Thyroid gland (tissue), 4 donors: ENCODE measurements at regions not wholly inside any gene's neighbourhood (a gene's known extent, or its start where the extent isn't known, plus 50 kb on each side); places are given as distances from the start of the nearest gene placed in this dataset.

Experiments used
- CTCF ChIP-seq, 6 experiments: fragments of 200-600 bp in 3 of 6; fragments of 450-650 bp in 3 of 6; sonication (generic) in 3 of 6; IDR thresholded peaks; one replicate each; pipeline ENCODE4 v1.5.1; 2016 to 2019; ENCODE audit warnings: antibody characterized with exemption in 6 of 6, mild to moderate bottlenecking in 2 of 6, inconsistent platforms in 1 of 6, moderate library complexity in 1 of 6
- POLR2A ChIP-seq, 2 donors: fragments of 450-650 bp; IDR thresholded peaks; one replicate each; pipeline ENCODE4 v1.6.1; 2017; ENCODE audit warnings: antibody characterized with exemption in 2 of 2, mild to moderate bottlenecking in 2 of 2, moderate library complexity in 1 of 2

DNA sequence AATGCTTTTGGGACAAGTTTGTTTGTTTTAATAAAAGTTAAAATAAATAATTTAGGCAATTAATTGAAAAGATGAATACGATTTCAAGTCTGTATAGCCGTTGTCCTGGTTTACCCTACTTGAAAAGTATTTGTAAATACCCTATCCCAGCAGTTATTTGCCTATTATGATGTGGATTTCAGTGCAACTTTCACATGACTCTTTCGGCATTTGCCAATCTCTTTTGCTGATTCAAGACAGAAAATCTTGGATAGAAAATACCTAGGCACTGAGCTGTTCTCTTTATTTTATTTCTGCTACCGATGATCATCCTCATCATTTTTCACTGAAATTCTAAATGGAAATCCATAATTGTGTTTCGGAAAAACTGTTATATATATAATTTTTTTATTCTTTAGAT is 125.9 kb upstream of the FZD8 start:
- TF ChIP-seq CTCF (IDR thresholded peaks at IDR 0.05) (no peak), POLR2A (IDR thresholded peaks at IDR 0.05) (no peak)
